HG03135 (cell line): ENCODE measurements at regions not wholly inside any gene's neighbourhood (a gene's known extent, or its start where the extent isn't known, plus 50 kb on each side); places are given as distances from the start of the nearest gene placed in this dataset.

Source experiments
- ATAC-seq: cut with Tn5 transposase; IDR thresholded peaks from one replicate; pipeline ENCODE4 v1.9.1; 2021; ENCODE audit warnings: mild to moderate bottlenecking, moderate library complexity; ENCODE audit not compliant: unreplicated experiment

DNA sequence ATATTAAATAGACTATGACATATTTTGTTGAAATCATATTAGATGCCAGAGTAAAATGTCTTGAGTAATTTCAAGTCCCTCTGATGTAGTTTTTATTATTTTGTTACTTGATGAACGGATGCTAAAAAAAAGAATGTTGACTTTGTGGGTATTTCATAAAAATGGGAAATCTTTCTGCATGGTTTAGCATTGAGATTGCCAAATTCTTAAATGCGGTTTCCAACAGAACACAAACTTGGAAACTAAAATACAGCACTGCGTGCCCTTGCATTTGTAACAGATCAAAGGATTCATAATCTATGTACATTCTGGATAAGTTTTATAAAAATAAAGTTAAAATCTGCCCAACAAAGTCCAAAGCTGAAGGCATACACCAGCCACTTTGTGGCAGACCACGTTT lies 425.5 kb upstream of the DAB2 start:
- no peak for ATAC-seq

DNA sequence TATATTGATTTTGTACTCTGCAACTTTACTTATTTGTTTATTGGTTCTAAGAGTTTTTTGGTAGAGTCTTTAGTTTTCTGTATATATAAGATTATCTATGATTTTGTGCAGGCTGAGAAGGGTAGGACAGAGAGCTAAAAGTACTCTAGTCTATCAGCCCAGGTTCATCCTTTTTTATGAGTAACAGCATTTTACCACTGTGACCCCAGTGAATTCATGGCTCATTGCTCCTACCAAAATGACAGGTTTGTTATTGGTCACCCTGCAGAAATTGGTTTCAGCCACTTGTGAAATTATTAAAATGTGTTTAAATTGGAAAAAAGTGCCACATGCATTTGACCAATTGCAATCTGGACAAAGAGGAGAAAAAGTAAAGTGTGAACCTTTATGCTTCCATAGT lies 421.4 kb upstream of the DAB2 start:
- ATAC-seq = no peak

DNA sequence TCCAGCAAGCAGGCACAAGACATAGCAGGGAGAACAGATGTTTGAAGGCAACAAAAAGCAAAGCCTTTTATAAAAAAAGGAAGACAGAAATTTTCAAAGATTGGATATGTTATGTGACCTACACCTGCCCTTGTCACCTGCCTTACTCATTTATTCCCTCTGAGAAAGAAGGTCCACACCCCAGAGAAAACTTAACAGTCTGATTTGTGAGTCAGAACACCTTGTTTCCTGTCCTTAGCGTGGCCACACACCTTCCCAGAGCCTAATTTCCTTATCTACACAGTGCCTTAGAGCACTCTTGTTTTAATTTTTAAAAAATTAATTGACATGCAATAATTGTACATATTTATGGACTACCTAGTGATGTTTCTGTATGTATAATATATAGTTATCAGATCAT lies 419.0 kb upstream of the DAB2 start:
- no peak for ATAC-seq

DNA sequence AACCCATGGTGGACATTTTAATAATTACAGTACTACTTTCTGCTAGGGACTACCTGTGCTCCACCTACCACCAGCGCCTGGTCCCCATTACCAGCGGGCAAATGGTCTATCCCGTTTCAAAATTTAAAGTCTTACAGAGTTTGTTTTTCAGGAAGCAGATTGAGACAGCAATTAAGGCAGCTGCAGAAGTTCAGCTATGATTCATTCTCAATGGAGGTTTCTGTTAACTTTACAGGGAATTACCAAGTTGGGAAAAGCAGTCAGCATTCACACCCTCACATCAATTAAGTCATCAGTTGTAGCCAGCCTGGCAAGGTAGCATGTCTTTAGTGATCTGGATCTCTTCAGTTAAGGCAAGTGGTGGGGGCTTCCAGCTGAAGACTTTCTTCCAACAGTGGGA lies 410.6 kb upstream of the DAB2 start:
- no peak for ATAC-seq

DNA sequence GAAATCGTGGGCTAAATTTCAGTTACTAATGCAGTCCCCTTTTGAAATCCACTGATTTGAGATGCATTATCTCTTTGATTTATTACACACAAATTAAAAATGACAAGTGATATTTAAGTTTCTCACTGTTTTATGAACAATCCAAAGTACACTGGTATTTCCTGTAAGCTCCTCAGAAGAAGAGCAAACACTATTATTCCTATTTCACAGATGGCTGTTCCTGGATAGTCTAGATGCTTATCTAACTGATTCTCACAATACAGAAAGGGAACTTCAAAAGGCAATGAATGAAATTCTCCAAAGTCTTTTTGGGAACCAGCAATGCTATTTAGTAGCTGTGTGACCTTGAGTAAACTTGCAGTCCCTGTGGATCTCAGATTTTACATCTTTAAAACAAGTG lies 404.7 kb upstream of the DAB2 start:
- no peak for ATAC-seq

DNA sequence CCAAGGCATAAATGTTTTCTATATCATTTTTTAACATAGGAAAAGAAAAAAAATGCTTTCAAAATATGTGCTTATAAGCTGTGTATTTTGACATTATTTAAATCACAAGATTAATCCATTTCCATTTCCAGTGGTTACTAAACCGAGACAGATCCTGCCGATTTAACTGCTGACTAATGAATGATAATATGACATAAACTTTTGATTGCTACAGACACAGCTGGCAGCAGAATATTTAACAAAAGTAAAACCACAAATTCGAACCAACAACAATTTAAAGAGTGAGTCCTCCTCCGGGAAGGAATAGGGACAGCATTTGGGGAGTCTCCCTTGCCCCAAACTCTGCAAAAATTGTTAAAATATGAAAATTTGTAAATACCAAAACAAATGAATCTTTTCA lies 401.3 kb upstream of the DAB2 start:
- no peak for ATAC-seq

DNA sequence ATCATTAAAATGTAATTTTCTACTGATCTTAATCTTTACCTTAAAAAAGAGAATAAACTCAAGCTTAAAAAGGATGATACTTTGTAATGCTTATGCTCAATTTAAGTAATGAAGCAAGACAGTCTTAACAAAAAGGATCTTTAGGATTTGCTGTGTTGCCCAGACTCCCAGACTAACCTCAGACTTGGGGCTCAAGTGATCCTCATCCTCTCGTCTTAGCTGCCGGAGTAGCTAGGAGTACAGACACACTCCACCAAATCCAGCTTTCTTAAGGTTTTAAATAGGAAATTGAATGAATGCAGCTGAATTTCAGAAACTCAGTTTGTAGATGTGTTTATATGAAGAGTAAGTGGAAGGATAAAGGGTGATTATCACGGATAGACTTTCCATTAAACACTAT lies 400.5 kb upstream of the DAB2 start:
- ATAC-seq = no peak

DNA sequence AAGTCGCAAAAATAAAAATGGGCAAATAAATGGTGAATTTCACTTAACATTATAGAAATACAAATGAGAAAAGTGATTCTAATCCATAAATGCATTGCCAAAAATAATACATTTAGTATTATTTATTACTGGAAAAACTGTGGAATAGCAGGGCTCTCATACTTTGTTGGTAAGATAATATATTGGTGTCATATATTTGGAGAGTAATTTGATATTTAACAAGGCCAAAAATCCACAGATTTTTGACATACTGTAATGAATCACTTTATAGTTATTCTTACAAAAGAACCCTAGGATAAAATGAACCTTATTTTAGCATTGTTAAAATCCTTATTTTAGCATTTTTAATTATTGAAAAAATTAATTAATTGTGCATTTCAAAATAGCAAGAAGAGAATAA lies 397.2 kb upstream of the DAB2 start:
- no peak for ATAC-seq

DNA sequence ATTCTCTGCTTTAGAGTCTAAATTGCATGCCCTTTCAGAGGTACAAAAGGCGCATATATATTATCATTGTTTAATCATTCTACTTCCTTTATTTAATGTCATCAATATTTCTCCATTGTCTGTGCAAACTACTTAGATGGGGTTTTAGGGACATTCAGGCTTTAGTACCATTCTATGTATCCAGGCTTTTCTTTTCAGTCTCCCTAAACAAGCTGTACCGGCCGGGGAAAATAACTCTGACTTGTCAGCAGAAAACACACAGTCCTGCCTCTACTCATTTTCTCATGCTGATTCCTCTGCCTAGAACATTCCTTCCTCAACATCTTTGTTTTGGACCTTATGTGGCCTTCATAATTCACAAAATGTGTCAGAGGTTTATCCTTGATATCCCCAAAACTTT lies 392.1 kb upstream of the DAB2 start:
- no peak for ATAC-seq

DNA sequence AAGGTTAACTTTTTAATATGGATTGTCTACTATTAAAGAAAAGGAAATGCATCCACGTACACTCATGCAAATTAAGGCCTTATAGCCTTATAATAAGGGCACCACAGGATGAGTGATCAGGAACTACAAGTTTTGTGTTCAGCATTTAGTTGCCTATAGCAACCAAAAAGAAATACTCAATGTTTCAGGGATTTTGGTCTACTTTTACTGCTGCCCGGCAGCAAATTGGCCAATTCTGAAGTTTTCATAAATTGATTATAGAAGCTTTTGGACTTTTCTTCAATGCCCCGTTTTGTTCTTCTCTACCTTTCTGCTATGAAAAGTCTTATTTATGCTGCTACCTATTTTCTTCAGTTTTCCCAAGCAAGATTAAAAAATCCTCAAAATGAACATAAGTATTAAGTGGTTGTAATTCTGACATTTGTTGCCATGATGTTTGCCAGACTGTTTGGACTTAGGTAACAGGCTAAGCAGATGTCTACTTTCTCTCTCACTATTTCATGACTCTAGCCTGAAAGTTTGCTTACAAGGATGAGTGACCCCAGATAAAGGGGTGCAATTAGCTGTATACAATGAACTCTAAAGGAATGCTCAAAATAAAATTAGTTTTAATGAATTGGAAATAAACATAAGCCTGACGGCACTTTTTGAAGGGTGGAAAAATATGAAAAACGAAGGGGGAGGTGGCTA lies 391.5 kb upstream of the DAB2 start:
- ATAC-seq = no peak

DNA sequence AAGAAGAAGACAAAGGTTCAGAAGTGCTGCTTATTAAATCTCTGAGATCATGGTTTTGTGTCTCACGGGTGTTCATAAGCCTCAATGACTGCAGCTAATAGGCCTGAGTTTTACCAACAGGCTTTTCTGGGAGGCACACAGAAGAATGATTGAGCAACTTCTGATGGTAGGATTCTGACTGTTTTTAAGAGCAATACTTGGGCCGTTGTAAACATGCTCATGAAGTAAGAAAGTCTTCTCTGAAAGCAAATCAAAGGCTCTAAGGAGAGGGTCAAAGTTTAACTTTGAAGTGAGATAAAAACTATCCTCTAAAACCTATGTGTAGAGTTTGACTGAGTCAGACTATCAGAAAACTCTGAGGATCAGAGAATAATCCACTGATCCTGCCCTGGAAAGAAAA lies 390.9 kb upstream of the DAB2 start:
- ATAC-seq = no peak

DNA sequence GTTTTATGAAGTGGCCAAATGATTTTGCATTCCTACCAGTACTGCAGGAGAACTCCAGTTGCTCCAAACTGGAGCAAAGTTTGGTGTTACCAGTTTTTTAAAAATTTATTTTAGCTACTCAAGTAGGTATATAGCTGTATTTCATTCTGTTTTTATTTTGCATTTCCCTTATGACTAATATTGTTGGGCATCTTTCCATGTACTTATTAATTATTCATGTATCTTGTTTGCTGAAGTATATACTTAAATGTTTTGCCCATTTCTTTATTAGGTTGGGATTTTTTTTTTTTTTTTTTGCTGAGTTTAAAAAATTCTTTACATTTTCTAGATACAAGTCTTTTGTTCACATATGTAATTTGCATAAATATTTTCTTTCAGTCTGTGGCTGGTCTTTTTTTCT lies 386.6 kb upstream of the DAB2 start:
- no peak for ATAC-seq

DNA sequence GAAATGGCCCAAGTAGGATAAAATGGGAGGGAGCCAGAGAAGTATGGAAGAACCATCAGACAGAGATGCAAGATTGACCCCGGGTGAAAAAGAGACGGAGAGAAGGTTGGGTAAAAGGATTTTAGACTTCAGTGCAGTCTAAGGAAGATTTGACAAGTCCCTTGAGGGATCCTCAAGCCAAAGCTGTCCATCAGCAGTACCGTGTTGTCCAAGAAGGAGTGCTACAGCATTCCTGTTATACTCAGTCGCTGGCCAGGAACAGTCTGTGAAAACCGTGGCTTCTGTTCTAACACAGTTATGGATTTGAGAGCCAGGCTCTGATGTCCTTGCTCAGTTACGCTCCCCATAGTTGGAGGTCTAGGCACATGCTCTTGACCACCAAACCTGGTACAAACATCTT lies 383.9 kb upstream of the DAB2 start:
- ATAC-seq = no peak

DNA sequence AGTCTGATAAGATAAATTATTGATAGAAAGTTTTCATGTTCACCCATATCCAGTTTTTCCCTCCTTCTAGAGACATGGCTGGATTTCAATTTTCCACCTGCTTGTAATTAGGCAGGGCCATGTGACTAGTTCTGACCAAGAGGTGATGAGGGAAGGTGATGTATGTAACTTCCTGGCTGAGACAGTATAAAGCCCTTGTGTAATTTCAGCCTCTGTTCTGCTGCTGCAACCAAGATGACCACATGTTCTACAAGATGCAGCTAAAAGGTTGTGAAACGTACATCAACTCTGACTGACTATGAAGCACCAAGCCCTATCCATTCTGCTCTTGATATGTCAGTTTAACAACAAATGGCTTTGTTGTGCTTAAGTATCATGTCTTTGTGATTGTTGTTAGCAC lies 376.5 kb upstream of the DAB2 start:
- no peak for ATAC-seq

DNA sequence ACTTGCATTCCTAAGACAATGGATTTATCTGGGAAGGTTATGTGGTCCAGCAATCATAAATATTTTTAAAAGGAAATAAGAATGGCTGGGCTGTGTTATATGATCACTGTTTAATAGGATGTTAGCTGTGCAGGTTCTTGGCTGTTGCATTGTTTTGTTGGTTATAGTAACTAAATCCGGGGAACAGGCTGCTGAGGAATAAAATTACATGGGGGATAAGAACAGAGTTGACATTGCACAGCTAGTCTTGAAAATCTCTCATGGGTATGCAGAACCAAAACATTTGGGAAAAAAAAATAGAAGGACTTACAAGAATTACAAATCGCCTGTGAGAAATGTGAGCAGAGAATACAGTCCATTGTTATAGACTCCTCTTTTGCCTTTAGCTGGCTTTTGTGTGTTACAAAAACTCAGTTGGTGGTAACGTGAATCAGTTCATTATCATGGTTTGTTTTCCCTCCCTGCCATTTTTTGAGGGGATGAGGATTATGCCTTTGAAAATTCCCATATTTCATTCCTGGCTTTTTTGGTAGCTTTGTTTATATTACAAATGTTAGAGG lies 375.3 kb upstream of the DAB2 start:
- ATAC-seq = no peak

DNA sequence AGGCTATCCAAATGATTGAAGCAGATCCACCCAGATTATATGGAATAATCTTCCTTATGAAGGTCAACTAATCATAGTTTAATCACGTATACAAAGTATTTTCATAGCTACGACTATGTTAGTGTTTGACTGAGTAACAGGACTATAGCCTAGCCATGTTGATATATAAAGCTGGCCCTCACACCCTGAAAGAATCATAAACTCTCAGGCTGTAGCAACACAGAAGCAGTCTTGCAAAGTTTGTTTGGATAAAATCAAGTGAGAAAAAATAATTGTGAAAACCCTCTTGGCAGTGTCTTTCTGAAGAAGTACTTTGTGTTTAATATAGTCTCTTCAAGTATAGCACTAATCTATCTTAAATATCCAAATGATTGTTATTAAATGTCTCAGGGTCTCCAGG lies 374.5 kb upstream of the DAB2 start:
- no peak for ATAC-seq

DNA sequence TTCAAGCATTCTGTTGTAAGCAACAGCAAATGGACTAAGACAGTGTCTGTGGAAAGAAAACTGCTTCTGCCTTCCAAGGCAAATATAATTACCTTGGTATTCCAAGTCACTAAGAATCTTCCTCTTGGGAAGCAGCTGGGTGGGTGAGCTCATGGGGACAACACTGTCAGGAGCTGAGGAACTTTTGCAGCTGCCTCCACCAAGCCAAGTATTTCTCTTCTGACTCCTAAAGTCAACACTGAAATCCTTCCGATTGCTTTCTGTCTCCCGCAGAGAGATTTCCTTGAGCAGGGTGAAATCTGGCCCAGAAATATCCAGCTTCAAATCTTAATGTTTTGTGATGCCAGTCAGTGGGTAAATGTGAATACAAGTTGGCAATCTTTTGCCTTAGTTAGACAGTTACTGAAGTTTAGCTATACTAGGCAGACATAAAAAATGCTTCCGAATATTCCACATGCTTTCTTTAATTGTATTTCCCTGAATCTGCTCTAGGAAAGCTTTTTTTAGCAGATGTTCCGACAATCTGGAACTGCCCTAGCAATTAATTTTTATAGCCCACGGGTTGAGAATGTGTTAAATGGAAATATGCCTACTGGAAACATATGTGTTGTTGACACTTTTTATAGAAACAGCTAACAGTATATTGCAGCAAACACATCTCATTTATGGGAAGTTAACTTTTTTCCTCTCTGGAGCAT lies 369.9 kb upstream of the DAB2 start:
- no peak for ATAC-seq

DNA sequence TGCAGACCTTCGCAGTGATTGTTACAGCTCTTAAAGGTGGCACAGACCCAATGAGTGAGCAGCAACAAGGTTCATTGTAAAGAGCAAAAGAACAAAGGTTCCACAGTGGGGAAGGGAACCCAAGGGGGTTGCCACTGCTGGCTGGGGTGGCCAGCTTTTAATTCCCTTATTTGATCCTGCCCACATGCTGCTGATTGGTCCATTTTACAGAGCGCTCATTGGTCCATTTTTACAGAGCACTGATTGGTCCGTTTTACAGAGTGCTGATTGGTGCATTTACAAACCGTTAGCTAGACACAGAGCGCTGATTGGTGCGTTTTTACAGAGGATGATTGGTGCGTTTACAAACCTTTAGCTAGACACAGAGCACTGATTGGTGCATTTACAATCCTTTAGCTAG lies 360.6 kb upstream of the DAB2 start:
- ATAC-seq = no peak

DNA sequence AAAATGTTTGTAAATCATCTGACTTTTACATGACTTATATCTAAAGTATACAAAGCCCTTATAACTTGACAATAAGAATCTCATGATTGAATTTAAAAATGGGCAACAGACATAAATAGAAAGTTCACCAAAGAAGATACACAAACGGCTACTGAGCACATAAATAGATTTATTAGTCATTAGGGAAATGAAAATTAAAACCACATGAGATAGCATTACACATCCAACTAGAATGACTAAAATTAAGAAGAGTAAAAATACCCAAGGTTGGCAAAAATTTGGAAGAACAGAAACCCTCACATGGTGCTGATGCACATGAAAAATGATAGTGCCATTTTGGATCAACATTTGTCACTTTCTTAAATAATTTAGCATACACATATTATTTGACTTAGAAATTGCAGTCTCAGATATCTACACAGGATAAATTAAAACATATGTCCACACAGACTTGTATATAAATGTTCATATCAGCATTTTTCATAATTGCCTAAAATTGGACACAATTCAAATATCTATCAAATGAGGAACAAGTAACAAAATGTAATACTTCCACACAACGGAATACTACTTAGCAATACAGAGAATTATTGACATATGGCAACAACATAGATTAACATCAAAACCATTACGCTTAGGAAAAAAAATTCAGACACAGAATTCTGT lies 359.1 kb upstream of the DAB2 start:
- ATAC-seq = no peak

DNA sequence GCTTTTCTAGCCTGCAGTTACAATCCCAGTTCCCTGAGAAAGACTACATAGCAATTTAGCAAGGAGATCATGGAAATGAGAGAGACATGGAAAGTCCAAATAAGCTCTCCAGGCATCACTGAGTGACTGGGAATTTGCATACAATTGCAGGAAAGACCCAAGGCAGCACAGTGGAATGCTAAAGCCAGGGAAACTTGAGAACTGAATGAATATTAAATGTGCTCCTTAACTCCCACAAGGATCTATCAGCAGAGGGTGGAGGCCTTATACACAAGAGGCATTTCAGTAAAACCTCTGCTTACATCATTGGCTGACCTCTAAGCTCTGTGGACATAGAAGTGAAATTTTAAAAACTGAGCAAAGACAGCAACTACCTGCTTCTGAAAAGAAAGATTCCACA lies 355.6 kb upstream of the DAB2 start:
- ATAC-seq = no peak

DNA sequence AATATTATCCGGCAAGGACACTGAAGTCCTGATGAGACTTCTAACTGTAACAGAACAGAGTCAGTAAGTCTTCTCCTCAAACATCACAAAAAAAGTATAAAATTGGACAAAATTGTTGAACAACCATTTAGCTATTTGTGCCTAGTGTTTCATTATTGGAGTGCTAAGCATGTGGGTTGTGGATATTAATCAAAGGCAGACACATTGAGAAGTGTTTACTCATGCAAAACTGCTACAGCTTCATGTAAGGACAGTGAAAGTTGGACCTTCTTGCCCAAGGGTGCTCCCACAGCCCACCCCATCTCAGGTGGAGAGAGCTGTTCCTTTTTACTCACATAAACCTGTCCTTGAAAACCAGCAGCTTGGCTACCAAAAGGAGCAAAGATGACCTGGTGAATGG lies 355.1 kb upstream of the DAB2 start:
- no peak for ATAC-seq

DNA sequence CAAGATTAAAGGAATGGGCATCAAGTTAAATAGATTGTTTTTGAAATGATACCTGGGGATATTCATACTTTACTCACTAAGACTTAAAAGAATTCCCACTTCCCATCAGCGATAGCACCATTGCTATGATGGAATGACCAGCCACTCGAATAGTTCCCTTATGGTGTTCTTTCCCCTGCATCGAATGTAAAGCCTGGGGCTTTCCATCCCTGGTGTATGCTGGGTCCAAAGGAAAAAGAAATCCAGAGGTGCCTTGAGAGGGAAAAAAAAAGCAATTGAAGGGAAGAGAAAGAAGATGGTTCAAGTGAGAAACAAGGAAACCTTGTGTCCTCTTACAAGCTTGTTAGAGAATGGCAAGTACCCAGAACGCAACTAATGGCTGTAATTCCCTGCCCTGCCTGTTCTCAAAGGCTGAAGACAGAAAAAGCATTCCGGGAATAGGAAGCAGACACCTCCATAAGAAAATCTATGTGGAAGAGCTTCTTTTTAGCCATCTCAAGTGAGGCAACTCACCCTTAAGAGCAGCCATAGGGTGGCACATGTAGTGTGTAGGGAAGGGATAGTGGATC lies 351.1 kb upstream of the DAB2 start:
- ATAC-seq = no peak
